GM21367 (cell line): ENCODE measurements at regions not wholly inside any gene's neighbourhood (a gene's known extent, or its start where the extent isn't known, plus 50 kb on each side); places are given as distances from the start of the nearest gene placed in this dataset.

Experiments used
- ATAC-seq: cut with Tn5 transposase; IDR thresholded peaks from one replicate; pipeline ENCODE4 v1.9.1; 2021; ENCODE audit not compliant: unreplicated experiment

GRCh38 chr4:126202226-126202625, 887.5 kb downstream of the FAT4 start:
- ATAC-seq: no peak

- ATAC-seq: no peak
These were observed 893.2 kb downstream of the FAT4 start for GRCh38 chr4:126207910-126208309.

- ATAC-seq: no peak
These were observed 894.4 kb downstream of the FAT4 start for GRCh38 chr4:126209147-126209546.

GRCh38 chr4:126213996-126214395, 899.2 kb downstream of the FAT4 start:
- no peak for ATAC-seq

DNA sequence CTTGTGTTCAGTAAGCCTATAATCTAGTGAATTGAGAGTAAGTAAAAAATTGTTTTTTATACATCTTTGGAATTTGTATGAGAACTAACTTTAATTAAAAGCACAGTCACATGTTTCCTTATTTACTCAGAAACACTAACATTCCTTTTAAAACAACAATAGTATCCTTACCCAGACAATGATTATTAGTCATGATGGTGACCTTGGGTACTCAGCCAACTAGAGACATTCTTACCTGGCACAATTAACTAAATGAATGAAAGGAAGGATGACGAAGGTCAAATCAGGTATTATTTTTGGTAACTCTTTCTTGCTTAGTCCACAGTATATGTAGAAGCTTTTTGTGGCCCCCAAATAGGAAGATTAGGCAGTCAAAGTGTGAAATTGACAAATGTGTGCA, 901.0 kb downstream of the FAT4 start:
- ATAC-seq: no peak

- no peak for ATAC-seq
These were observed 901.9 kb downstream of the FAT4 start for GRCh38 chr4:126216611-126217010.

DNA sequence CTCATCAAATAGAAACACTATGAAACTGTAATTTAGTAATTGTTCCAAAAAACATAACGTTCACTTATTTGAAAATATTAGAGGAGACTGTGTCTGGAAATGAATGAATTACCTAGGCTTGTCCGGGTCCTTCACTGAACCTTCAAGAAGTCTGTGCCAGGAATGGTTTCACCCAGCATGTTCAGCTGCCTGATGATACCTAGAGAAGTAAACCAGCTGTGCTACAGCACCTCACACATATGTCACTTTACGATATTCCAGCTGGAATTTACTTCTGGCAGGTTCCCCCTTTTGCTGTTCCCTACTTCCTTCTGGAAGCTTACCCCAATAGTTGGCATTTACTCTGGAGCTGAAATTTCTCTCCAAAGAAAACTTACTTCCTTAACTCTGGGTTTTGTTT, 906.5 kb downstream of the FAT4 start:
- no peak for ATAC-seq

- no peak for ATAC-seq
These were observed 907.1 kb downstream of the FAT4 start for GRCh38 chr4:126221717-126222340.

- no peak for ATAC-seq
These were observed 909.1 kb downstream of the FAT4 start for GRCh38 chr4:126223784-126224407.

- no peak for ATAC-seq
These were observed 912.7 kb downstream of the FAT4 start for GRCh38 chr4:126227428-126227827.

- ATAC-seq: no peak
These were observed 915.5 kb downstream of the FAT4 start for GRCh38 chr4:126230269-126230668.

- no peak for ATAC-seq
These were observed 918.7 kb downstream of the FAT4 start for GRCh38 chr4:126233483-126233882.

DNA sequence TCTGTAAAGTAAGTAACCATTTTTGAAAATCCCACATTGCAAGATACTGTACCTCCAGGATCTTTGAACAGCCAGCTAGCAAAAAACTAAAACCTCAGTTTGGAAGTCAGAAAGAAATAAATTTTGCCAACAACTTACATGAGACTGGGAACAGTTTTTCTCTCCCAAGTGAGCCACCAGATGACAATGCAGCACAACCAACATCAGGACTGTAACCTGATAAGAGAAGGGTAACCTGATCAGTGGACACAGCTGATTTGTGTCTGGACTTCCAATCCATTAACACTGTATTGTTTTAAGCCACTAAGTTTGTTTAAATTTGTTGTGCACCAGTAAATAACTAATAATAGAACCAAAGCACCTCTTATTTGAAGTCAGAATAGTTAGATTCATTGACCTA, 923.3 kb downstream of the FAT4 start:
- ATAC-seq: no peak

- ATAC-seq: no peak
These were observed 926.9 kb downstream of the FAT4 start for GRCh38 chr4:126241634-126242033.

DNA sequence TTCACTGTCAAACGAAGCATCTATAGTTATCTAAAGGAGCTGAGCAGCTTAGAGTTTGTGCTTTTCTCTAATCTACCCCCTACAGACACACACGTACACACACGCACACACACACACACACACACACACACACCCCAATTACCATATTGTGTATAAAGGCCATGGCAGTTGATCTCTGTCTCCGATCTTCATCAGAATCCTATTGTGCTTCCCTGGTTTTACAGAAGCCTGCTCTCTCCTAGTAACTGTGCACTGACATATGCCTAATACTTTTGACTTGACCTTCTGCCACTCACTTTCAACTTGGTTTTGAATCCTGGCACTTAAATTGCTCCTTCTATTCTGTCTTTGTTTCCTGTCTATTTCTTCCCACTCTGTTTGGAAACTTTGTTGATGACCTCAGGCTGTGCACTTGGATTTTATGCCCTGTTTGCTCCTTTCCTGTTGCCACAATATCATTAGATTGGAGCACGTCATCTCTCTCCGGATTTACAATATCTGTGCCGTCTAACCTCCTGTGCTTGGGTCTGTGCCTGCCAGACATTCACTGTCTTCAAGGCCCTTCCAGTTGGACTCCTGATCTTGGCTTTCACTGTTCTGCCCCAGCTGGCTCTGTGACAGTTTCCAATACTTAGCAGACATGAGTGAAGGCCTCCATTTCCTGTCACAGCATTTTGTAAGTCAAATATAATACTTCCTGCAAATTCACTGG, 928.1 kb downstream of the FAT4 start:
- no peak for ATAC-seq

GRCh38 chr4:126247409-126247808, 932.7 kb downstream of the FAT4 start:
- ATAC-seq: no peak

- ATAC-seq: no peak
These were observed 935.3 kb downstream of the FAT4 start for GRCh38 chr4:126250006-126250405.

- ATAC-seq: no peak
These were observed 936.4 kb downstream of the FAT4 start for GRCh38 chr4:126251169-126251568.

DNA sequence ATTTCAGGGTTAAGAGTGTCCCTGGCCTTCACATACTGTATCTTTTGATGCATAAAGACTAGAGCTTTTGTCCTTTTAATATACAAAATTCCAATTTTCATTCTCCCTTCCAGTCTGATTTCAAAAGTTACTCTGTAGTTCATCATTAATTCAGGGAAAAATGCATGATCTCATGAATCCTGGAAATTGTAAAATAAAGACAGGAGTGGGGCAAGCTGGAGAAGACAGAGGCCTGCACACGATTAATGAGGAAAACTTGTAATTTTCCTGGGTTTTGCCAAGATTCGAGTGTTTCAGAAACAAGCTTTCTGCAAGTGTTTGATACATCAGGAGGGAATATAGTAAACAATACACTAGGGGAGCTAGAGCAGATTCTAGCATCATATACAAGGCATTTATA, 947.9 kb downstream of the FAT4 start:
- ATAC-seq: no peak

- no peak for ATAC-seq
These were observed 950.1 kb downstream of the FAT4 start for GRCh38 chr4:126264839-126265238.

- ATAC-seq: no peak
These were observed 951.1 kb downstream of the FAT4 start for GRCh38 chr4:126265888-126266287.

DNA sequence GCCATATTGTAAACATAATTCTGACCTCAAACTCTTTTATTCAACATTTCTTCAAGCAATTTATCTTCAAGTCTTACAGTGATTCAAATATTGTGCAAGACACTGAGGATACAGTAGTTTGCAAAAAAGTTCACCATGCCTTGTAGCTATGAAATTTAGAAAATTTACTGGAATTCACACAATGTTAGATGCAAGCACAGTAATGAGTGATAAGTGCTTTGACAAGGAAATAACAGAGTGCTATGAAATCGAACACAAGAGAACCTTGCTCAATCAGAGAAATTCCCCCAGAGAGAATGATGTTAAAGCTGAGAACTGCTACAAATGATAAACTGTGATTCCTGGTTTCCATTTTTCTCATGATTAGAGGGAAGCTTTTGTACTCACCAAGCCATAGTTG, 952.9 kb downstream of the FAT4 start:
- ATAC-seq: no peak
